ENCODE measurements at regions not wholly inside any gene's neighbourhood (a gene's known extent, or its start where the extent isn't known, plus 50 kb on each side); places are given as distances from the start of the nearest gene placed in this dataset.
"Not testable (repeated sequence)": the region's sequence is repeated elsewhere in the genome, so short reads cannot be mapped to it uniquely, and the experiment has no call there.

DNA sequence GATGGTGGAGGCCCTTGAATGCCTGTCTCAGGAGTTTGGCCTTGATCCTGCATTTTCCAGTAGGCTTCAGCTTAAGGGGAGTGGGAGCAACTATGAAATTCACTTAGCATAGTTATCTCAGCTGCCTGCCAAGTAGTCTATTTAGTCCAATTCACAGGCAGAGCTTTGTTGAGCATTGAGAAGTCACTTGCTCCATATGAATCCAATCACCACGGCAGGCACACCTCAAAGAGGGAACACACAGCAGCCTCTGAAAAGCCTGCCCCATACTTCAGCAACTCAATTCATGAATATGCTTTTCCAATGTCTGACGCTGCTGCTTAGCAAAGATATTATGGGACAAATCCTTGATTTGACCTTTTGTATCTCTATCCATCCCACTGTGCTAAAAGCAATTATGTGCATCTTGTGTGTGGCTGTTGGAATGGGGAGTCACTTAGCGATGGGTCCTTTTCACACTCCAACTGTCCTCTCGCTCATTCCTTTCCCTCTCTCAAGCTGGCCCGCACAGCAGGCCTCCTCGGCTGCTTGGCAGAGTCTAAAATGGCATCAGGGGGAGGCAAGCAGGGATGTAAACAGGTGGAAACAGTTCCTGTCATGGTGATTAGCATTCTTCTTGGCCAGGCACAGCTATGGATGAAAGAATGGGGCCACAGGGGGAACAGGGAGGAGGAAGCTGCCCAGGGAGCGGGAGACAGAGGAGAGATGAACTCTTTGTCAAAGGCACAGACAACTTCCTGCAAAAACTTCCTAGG, 56.0 kb upstream of the LRPPRC start:
- no peak for DNase-seq

DNA sequence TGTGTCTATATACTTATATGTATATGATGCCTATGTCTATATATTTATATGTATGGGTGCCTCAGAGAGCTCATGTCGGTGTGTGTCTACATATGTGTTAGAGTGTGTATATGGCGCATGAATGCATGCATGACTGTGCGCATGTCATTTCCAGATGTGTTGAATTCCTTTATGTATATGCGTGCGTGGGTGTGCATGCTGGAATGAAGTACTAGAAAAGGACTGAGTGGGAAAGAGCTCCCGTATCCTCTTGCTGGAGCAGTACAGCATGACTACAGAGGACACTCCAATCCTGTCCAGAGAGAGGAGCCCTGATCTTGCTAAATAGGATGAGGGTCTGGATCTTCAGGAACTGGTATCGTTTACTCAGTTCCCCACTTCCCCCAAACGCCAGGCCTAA, 56.8 kb upstream of the LRPPRC start:
- no peak for DNase-seq

DNA sequence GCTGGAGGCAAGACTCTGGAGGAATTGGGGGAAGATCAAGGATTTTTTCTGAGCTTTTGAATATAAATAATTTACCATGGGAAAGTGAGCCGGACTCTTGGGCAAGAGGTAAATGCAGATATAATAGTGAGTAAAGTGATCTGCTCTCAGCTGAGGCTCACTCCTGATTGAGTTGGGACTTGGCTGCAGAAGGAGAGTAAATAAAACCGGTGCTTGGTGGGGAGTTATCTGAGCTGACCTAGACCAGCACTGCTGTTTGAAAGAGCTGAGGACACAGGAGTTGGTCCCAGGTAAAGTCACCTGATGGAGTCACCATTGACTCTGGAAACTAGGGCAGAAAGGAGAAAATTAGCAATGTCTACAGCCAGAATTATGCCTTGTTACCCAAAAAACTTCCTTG, 57.3 kb upstream of the LRPPRC start:
- DNase-seq, result no peak

DNA sequence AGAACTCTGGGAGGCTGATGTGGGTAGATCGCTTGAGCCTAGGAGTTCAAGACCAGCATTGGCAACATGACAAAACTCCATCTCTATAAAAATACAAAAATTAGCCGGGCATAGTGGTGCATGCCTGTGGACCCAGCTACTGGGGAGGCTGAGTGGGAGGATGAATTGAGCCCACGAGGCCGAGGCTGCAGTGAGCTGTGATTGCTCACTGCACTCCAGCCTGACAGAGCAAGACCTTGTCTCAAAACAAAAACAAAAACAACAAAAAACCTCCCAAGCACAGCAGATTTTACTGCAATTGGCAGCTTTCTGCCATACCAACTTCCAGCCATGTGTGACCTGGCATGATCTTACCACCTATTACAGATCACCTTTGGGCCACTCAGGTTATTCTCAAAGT, 57.7 kb upstream of the LRPPRC start:
- no peak for DNase-seq

DNA sequence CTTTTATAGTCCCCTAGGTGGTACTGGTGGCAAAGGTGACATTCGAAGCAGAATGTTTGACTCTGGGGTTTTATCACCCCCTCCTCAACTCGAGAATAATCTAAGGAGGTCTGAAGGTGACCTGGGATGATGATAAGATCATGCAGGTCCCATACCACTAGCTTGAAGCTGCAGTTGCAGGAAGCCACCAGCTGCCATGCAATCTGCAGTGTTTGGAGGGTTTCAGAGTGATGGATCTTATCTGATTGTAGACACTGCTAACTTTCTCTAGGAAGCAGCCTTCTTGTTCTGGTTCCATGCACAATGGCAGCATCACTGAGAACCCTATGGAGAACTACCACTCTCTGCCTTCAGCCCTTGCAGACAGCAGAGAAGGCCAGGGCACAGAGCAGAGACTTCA, 59.4 kb upstream of the LRPPRC start:
- no peak for DNase-seq

DNA sequence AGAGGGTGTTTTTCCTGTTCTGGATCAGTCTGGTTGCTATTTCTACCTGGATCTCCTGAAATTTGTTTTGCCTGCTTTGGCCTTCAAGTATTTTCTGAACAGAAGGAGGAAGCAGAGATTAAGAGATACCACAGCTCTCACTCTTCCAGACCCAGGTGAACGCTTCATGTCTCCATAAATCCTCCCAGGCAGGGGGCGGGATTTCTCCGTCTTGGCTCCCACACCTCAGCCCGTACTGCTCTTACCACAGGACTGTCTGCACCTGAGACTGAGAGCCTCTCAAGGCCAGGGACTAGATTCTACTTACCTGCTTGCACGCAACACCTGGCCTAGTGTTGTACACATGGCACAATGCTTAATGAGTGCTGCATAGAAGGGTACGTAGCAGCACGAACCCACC, 59.9 kb upstream of the LRPPRC start:
- no peak for DNase-seq

DNA sequence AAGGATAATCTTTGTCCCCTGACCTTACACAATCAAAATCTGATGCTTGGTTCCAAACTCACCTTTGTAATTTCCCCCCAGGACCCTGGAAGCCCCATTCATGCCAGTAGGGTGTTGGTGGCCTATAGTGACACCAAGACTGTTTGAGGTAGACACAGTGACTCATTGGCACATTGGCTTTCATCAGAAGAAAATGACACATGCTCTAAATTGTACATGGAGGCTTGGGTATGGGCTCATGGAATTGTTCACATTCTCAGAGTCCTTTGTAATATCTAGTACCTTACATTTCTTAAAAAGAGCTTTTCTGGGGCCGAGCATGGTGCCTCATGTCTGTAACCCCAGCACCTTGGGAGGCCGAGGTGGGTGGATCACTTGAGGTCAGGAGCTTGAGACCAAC, 61.2 kb upstream of the LRPPRC start:
- no peak for DNase-seq

DNA sequence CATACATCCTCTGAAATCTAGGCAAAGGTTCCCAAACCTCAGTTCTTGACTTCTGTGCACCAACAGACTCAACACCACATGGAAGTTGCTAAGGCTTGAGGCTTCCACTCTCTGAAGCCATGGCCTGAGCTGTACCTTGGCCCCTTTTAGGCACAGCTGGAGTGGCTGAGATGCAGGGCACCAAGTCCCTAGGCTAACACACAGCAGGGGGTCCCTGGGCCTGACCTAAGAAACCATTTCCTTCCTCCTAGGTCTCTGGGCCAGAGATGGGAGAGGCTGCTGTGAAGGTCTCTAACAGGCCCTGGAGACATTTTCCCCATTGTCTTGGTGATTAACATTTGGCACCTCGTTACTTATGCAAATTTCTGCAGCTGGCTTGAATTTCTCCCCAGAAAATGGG, 64.5 kb upstream of the LRPPRC start:
- not testable (repeated sequence) for DNase-seq

DNA sequence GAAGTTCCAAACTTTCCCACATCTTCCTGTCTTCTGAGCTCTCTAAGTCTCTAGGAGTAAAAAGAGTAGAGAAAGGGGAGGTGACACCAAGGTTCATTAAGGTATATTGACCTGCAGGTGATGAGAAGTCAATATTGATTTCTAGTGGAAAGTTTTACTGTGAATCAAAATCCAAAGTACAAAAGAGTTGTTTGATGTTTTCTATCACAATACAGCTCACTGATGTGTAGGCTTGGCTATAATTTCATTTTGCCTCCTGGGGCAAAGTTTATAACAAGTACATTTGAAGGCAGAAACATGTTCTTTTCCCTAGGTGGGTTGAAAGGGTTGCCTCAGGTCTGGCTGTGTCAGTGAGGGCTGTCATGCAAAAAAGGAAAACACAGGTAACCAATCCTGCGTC, 65.2 kb upstream of the LRPPRC start:
- DNase-seq, result no peak

DNA sequence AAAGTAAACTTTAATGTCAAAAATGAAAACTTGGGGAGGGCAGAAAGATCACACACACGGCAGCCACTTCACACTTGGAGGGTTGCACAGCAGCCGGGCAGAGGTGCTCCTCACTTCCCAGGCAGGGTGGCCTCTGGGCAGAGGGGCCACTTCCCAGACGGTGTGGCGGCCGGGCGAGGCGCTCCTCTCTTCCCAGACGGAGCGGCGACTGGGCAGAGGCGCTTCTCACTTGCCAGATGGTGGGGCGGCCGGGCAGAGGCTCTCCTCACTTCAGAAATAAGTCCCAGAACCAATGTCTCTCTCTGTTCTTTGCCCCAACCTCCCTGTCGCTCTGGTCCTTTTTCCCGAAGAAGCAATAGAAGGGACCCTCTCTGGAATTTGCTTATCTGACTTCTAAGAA, 65.7 kb upstream of the LRPPRC start:
- no peak for DNase-seq

DNA sequence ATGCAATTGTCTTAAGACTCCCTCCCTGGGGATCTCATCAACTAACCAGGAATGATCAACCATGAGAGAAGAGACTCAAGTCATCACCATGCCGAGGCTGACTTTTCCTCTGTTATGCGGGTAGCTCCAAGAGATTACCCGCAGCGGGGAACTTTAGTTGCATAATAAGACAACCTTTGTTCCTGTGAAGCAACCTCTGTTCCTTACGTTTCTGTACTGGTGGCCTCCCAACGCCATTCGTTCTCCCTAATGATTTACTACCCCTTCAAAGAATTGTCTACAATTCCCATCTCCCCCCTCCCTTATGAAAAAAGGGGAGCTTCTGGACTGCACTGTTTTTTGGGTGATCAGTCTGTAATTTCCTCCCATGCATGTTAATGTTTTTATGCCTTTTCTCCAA, 66.1 kb upstream of the LRPPRC start:
- DNase-seq, result no peak

DNA sequence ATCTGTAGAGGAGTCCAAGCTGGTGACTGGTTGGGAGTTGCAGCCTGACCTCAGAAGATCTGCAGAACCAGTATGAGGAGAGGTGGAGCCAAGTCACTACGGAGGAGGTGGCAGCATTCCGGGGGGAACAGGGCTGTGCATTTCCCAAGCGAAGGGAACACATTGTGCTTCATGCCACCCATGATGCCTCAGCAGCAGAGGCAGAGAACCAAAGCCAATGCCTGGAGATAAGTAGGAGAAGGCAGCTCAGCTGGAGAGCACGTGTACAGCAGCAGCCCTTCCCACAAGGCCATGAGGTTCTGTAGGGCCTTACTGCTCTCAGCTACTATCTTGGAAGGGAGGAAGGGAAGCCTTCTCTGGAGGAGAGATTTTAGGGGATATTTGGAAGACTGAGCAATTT, 67.2 kb upstream of the LRPPRC start:
- DNase-seq, result no peak

DNA sequence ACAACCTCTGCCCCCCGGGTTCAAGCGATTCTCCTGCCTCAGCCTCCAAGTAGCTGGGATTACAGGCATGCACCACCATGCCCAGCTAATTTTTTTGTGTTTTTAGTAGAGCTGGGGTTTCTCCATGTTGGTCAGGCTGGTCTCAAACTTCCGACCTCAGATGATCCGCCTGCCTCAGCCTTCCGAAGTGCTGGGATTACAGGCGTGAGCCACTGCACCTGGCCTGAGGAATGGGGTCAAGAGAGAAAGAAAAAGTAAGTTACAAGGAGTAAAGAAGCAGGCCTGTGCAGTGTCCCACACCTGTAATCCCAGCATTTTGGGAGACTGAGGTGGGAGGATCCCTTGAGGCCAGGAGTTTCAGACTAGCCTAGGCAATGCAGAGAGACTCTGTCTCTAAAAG, 68.5 kb upstream of the LRPPRC start:
- not testable (repeated sequence) for DNase-seq

DNA sequence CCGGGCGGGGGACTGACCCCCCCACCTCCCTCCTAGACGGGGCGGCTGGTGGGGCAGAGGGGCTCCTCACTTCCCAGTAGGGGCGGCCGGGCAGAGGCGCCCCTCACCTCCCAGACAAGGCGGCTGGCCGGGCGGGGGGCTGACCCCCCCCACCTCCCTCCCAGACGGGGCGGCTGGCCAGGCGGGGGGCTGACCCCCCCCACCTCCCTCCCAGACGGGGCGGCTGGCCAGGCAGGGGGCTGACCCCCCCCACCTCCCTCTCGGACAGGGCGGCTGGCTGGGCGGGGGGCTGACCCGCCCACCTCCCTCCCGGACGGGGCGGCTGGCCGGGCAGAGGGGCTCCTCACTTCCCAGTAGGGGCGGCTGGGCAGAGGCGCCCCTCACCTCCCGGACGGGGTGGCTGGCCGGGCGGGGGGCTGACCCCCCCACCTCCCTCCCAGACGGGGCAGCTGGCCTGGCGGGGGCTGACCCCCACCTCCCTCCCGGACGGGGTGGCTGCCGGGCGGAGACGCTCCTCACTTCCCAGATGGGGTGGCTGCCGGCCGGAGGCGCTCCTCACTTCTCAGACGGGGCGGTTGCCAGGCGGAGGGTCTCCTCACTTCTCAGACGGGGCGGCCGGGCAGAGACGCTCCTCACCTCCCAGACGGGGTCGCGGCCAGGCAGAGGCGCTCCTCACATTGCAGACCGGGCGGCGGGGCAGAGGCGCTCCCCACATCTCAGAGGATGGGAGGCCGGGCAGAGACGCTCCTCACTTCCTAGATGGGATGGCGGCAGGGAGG, 71.4 kb upstream of the LRPPRC start:
- DNase-seq, result not testable (repeated sequence)

DNA sequence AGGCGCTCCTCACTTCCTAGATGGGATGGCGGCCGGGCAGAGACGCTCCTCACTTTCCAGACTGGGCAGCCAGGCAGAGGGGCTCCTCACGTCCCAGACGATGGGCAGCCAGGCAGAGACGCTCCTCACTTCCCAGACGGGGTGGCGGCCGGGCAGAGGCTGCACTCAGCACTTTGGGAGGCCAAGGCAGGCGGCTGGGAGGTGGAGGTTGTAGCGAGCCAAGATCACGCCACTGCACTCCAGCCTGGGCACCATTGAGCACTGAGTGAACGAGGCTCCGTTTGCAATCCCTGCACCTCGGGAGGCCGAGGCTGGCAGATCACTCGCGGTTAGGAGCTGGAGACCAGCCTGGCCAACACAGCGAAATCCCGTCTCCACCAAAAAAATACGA, 72.0 kb upstream of the LRPPRC start:
- not testable (repeated sequence) for DNase-seq

DNA sequence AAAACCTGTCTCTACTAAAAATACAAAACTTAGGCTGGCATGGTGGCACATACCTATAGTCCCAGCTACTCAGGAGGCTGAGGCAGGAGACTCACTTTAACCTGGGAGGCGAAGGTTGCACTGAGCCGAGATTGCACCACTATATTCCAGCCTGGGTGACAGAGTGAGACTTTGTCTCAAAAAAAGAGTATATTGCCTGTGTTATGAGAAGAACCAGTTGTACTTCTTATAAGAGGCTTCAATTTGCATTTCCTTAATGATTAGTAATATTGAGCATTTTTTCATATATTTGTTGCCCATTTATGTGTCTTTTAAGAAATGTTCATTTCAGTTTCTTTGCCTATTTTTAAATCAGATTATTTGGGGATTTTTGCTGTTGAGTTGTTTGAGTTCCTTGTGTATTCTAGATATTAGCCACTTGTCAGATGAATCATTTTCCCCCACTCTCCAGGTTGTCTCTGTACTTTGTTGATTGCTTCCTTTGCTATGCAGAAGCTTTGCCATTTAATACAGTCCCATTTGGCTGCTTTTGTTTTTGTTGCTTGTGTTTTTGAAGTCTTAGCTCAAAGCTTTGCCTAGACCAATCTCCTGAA, 75.8 kb upstream of the LRPPRC start:
- no peak for DNase-seq

DNA sequence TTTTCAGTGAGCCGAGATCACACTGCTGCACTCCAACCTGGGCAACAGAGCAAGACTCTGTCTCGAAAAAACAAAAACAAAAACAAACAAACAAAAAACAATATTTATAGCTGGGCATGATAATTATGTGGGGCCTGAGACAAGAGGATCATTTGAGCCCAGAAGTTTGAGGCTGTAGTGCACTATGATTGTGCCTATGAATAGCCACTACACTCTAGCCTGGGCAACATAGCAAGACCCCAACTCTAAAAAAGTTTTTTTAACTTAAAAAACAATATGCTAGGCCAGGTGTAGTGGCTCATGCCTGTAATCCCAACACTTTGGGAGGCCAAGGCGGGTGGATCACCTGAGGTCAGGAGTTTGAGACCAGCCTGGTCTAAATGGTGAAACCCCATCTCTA, 77.9 kb upstream of the LRPPRC start:
- DNase-seq, result not testable (repeated sequence)

DNA sequence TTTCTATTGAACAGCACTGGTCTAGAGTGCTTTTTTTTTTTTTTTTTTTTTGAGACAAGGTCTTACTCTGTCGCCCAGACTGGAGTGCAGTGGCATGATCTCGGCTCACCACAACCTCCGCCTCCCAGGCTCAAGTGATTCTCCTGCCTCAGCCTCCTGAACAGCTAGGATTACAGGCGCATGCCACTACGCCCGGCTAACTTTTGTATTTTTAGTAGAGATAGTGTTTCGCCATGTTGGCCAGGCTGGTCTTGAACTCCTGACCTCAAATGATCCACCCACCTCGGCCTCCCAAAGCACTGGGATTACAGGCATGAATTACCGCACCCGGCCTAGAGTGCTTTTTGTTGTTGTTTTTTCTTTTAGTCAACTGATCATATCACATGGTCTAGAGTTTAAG, 79.0 kb upstream of the LRPPRC start:
- DNase-seq, result not testable (repeated sequence)

DNA sequence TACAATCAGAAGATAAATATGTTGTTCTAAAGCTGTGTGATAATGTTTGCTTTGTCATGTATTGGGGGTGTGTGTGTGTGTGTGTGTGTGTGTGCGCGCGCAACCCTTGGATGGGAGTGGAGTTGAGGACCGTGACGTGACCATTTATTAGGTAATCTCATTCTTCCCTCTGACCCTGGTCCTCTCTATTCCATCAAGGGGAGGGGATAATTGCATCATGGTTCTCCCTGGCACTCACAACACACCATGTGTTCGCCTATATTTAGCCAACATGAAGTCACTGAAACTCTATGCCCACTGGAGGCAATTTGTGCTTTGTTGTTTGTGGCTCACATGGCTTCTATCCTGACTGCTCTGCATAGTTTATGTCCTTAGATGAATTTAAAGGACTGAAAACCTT, 79.8 kb upstream of the LRPPRC start:
- DNase-seq, result peak; percentile 8

DNA sequence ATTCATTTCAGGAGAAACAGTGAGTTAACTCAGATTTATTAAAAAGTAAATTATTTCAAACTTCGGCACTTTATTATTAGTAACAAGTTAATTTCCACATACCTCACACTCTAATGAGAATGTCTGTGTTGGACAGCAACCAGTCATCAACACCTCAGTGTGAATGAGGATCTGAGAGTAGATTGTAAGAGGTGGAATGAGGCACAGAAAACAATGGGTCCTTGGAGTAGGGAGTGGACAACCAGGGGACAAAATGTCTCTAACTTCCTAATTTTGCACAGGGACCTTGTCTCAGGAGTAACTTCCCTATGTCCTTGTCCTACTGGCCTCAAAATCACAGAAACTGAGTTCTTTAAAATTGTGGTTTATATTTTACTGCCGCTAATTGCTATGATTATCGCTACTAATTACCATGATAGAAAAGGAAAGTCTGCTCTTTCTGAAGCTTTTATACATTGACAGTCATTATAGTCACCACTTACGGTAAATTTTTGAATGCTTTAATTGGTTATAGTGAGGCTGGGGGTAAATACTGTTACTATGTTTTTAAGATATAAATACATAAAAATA, 82.2 kb upstream of the LRPPRC start:
- DNase-seq, result no peak

DNA sequence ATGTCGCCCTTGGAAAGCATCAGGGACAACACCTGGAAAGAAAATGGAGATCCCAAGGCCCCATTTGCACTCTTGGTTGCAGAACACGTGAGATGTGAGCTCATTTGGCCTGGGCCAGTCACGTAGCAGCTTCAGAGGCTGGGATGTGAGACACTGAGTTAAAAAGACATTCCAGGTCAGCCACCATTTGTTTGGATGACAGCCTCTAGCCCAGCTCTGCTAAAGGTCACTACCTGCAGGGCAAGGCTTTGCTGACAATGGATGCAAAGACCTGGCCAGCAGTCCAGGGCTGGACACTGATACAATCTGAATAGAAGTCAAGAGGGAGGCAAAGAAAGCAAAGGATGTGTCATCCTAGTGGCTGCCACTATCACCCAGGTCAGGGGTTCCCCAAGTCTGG, 83.9 kb upstream of the LRPPRC start:
- DNase-seq, result no peak

DNA sequence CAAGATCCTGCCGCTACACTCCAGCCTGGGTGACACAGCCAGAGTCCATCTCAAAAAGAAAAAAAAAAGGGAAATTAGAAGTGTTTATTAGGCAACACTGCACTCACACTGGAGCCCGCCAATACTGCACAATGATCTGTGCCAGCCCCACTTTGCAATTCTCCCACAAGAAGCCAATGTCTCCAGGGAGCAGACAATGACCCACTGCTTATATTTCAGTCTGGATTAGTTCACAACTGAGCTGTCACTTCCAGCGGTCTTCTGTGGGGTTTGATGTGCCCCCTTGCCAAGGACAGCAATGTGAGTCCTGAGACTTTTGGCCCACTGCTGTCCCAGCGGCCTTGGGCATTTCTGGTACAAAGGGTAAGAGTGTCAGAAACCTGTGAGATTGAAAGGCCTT, 85.6 kb upstream of the PPM1B start:
- no peak for DNase-seq

DNA sequence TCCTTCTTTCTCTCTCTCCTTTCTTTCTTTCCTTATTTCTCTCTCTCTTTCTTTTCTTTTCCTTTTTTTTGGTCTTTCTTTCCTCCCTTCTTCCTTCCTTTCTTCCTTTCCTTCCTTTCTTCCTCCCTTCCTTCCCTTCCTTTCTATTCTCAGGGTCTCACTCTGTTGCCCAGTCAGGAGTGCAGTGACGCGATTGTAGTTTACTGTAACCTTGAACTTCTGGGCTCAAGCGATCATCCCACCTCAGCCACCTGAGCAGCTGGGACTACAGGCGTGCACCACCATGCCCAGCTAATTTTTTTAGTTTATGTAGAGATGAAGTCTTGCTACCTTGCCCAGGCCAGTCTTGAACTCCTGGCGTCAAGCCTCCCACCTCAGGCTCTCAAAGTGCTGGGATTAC, 83.8 kb upstream of the PPM1B start:
- DNase-seq, result no peak

DNA sequence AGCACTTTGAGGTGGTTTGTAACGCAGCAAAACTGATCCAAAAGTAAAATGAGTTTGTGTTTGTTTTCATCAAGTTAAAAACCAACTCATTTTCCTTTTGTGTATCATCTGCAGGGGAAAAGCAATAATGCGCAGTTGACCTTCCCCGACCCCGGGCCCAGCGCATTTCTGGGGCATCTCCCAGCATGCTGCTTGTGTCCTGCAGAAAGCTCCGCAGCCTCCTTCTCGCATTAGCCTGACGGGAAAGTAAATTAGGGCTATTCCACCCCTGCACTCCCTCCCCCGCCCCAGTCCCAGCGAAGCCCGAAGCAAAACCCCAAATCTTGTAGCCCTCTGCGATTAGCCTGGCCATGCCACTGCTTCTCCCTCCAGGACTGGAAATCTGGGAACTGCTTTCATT, 82.0 kb upstream of the PPM1B start:
- DNase-seq, result no peak

Data from fibroblast of skin of scalp (primary cell).